ENCODE measurements at regions not wholly inside any gene's neighbourhood (a gene's known extent, or its start where the extent isn't known, plus 50 kb on each side); places are given as distances from the start of the nearest gene placed in this dataset.
"Not testable (repeated sequence)": the region's sequence is repeated elsewhere in the genome, so short reads cannot be mapped to it uniquely, and the experiment has no call there.

DNA sequence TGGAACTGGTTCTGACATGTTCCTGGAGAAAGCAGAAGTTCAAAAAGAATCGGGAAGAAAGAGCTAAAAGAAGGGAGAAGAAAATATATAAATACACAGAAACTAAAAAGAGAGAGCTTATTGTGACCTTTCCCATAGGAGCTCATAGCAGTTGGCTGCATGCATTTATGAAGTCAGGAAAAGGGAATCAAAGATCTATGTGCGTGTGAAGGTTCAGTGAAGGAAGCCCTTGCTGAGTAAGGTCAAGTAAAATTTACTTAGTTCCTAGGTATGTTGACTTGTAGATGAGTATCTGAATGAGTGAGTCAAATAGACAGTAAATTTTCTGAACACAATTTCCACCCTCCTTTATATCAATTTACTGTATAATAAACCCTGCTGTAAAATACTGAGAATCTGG is 632.5 kb downstream of the SLCO4C1 start:
- H3K9me3 ChIP-seq (ENCODE audit: insufficient read depth, low read length) = no peaks in the 10 kb centered on the region
- H3K4me3 ChIP-seq (ENCODE audit: insufficient read length, low read depth) = no peak overlapping the region
- DNase-seq (ENCODE audit: low read depth, low spot score) = no peak
- H3K4me1 ChIP-seq (ENCODE audit: insufficient read depth, insufficient read length) = no peaks in the 10 kb centered on the region
- no peaks in the 10 kb centered on the region for H3K36me3 ChIP-seq (ENCODE audit: insufficient read depth, insufficient read length, low read length)
- TF ChIP-seq YY1 (IDR thresholded peaks at IDR 0.05; ENCODE audit: insufficient read depth, insufficient read length) (no peak), SUZ12 (IDR thresholded peaks at IDR 0.05; ENCODE audit: extremely low read depth, insufficient read depth, insufficient read length) (no peak), ZNF274 (IDR thresholded peaks at IDR 0.05; ENCODE audit: low read depth, low read length) (no peak)
- H3K27me3 ChIP-seq (ENCODE audit: insufficient read depth, insufficient read length) = no peaks in the 10 kb centered on the region
- H3K9ac ChIP-seq (ENCODE audit: insufficient read length, low read depth) = no peak overlapping the region

DNA sequence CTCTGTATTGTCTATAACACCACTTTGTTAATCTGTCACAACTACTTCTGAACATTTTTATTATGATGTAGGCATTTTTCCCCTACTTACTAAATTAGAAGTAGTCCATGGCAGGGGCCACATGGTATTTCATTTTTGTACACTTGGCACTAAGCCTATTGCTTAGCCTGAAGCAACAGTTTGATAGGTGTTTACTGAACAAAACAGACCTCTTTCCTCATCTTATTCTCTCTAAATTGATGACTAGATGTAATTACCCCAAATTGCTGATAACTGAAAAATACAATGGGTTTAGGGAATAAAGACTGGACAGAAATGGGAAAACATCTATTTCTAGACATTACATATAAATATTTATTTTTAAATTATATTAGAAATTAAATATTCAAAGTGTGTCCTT is 633.8 kb downstream of the SLCO4C1 start:
- Histone ChIP-seq H3K27me3 (ENCODE audit: insufficient read depth, insufficient read length) (no peaks in the 10 kb centered on the region), H3K9ac (ENCODE audit: insufficient read length, low read depth) (no peak overlapping the region), H3K4me3 (ENCODE audit: insufficient read length, low read depth) (no peak overlapping the region), H3K36me3 (ENCODE audit: insufficient read depth, insufficient read length, low read length) (no peaks in the 10 kb centered on the region), H3K4me1 (ENCODE audit: insufficient read depth, insufficient read length) (no peaks in the 10 kb centered on the region), H3K9me3 (ENCODE audit: insufficient read depth, low read length) (no peaks in the 10 kb centered on the region)
- DNase-seq (ENCODE audit: low read depth, low spot score) = no peak
- TF ChIP-seq YY1 (IDR thresholded peaks at IDR 0.05; ENCODE audit: insufficient read depth, insufficient read length) (no peak), ZNF274 (IDR thresholded peaks at IDR 0.05; ENCODE audit: low read depth, low read length) (no peak)

DNA sequence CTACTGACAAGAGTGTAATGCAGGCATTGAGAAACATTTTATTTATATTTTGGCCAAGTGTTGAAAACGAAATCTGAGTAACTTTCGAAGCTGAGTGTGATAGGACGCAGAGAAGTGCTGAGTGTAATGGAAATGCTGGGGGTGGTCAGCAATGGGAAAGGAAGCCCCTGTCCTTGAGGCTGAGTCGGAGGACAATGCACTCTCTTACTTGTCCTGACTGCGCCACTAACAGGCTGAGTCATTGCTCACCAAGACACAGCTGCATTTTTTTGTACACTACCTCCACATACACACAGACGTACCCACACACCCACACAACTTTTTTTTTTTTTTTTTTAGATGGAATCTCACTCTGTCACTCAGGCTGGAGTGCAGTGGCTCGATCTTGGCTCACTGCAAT is 637.7 kb downstream of the SLCO4C1 start:
- Histone ChIP-seq H3K4me1 (ENCODE audit: insufficient read depth, insufficient read length) (no peaks in the 10 kb centered on the region), H3K9me3 (ENCODE audit: insufficient read depth, low read length) (no peaks in the 10 kb centered on the region), H3K36me3 (ENCODE audit: insufficient read depth, insufficient read length, low read length) (no peaks in the 10 kb centered on the region), H3K9ac (ENCODE audit: insufficient read length, low read depth) (no peak overlapping the region), H3K27me3 (ENCODE audit: insufficient read depth, insufficient read length) (no peaks in the 10 kb centered on the region), H3K4me3 (ENCODE audit: insufficient read length, low read depth) (no peak overlapping the region)
- no peak for DNase-seq (ENCODE audit: low read depth, low spot score)
- TF ChIP-seq SUZ12 (IDR thresholded peaks at IDR 0.05; ENCODE audit: extremely low read depth, insufficient read depth, insufficient read length) (no peak), ZNF274 (IDR thresholded peaks at IDR 0.05; ENCODE audit: low read depth, low read length) (no peak), YY1 (IDR thresholded peaks at IDR 0.05; ENCODE audit: insufficient read depth, insufficient read length) (no peak)

DNA sequence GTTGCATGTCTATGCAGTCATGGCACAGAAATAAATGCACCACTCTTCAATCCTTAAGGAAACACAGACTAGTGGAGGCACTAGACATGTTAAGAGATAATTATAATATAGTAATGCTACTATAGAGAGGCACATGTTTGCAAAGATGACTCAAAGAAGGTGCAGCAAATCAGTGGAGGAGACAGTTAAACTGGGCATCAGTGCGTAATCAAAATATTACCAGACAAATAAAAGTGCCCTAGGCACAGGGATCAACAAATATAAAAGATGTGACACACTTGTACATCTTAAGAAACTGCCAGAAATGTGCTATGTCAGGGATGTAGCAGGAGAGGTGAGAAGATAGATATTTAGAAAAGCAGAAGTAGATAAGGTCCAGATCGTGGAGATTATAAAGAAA is 642.1 kb downstream of the SLCO4C1 start:
- Histone ChIP-seq H3K4me3 (ENCODE audit: insufficient read length, low read depth) (no peak overlapping the region), H3K36me3 (ENCODE audit: insufficient read depth, insufficient read length, low read length) (no peaks in the 10 kb centered on the region), H3K9ac (ENCODE audit: insufficient read length, low read depth) (no peak overlapping the region), H3K4me1 (ENCODE audit: insufficient read depth, insufficient read length) (no peaks in the 10 kb centered on the region), H3K9me3 (ENCODE audit: insufficient read depth, low read length) (no peaks in the 10 kb centered on the region), H3K27me3 (ENCODE audit: insufficient read depth, insufficient read length) (no peaks in the 10 kb centered on the region)
- no peak for DNase-seq (ENCODE audit: low read depth, low spot score)
- no peak for TF ChIP-seq YY1 (IDR thresholded peaks at IDR 0.05; ENCODE audit: insufficient read depth, insufficient read length)
- no peak for TF ChIP-seq SUZ12 (IDR thresholded peaks at IDR 0.05; ENCODE audit: extremely low read depth, insufficient read depth, insufficient read length)
- no peak for TF ChIP-seq ZNF274 (IDR thresholded peaks at IDR 0.05; ENCODE audit: low read depth, low read length)

DNA sequence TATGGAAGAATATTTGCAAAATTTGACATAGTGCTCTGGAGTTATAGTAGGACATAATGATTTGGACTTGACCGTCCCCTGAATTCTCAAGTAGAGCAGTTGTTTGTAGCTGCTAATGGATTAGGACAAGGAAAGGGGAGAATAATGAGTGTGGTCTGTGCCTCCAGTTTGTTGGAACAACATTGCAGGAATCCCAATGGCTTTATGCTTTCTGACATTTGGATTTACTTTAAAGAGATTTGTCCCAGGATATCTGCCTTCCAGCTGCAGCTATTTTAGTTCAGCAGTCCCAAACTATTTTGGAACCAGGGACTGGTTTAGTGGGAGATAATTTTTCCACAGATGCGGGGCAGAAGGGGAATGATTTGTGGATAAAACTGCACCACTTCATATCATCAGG is 648.2 kb downstream of the SLCO4C1 start:
- no peaks in the 10 kb centered on the region for H3K4me1 ChIP-seq (ENCODE audit: insufficient read depth, insufficient read length)
- no peaks in the 10 kb centered on the region for H3K9me3 ChIP-seq (ENCODE audit: insufficient read depth, low read length)
- no peak overlapping the region for H3K4me3 ChIP-seq (ENCODE audit: insufficient read length, low read depth)
- TF ChIP-seq ZNF274 (IDR thresholded peaks at IDR 0.05; ENCODE audit: low read depth, low read length) (no peak), SUZ12 (IDR thresholded peaks at IDR 0.05; ENCODE audit: extremely low read depth, insufficient read depth, insufficient read length) (no peak), YY1 (IDR thresholded peaks at IDR 0.05; ENCODE audit: insufficient read depth, insufficient read length) (no peak)
- H3K27me3 ChIP-seq (ENCODE audit: insufficient read depth, insufficient read length) = no peaks in the 10 kb centered on the region
- no peaks in the 10 kb centered on the region for H3K36me3 ChIP-seq (ENCODE audit: insufficient read depth, insufficient read length, low read length)
- DNase-seq (ENCODE audit: low read depth, low spot score) = no peak
- no peak overlapping the region for H3K9ac ChIP-seq (ENCODE audit: insufficient read length, low read depth)

DNA sequence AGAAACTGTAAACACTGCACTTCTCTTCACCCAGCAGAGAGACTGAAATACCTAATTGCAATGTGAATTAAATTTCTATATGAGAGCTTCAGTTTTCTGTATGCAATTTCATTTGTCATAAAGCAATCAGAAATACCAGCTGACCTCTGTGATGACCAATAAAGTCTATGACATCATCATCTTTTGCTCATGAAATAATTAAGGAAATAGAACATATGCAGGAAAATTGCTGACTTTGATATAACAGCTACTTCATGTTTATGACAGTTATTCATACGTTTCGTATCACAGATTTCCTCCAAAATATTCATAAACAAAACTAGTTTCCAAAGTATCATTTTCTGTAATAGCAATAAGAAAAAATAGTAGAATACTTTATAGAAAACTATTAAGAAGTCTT is 652.3 kb downstream of the SLCO4C1 start:
- DNase-seq (ENCODE audit: low read depth, low spot score) = no peak
- TF ChIP-seq SUZ12 (IDR thresholded peaks at IDR 0.05; ENCODE audit: extremely low read depth, insufficient read depth, insufficient read length) (no peak), ZNF274 (IDR thresholded peaks at IDR 0.05; ENCODE audit: low read depth, low read length) (no peak), YY1 (IDR thresholded peaks at IDR 0.05; ENCODE audit: insufficient read depth, insufficient read length) (no peak)
- H3K27me3 ChIP-seq (ENCODE audit: insufficient read depth, insufficient read length) = no peaks in the 10 kb centered on the region

DNA sequence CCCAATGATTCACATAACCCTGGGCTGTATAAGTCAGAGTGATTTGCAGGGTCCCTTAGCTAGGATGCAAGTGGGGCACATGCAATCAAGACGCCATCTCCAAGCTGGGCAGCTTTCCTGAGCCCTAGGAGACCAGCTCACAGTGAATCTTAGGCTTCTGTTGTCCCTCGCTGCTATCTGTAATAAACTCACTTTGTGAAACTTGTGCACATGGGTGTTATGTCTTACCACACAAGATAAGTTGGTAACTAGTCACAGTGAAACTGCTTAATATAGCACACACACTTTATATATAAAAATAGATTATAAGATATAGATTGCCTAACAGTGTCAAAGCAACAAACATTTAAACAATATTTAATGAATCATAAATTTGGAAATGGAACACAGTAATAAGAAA is 658.5 kb downstream of the SLCO4C1 start:
- Histone ChIP-seq H3K36me3 (ENCODE audit: insufficient read depth, insufficient read length, low read length) (no peaks in the 10 kb centered on the region), H3K4me1 (ENCODE audit: insufficient read depth, insufficient read length) (no peaks in the 10 kb centered on the region), H3K9ac (ENCODE audit: insufficient read length, low read depth) (no peak overlapping the region), H3K27me3 (ENCODE audit: insufficient read depth, insufficient read length) (no peaks in the 10 kb centered on the region), H3K4me3 (ENCODE audit: insufficient read length, low read depth) (no peak overlapping the region), H3K9me3 (ENCODE audit: insufficient read depth, low read length) (peaks cover 2% of the 10 kb centered on the region; the same call in 1 of the 2 replicates)
- no peak for DNase-seq (ENCODE audit: low read depth, low spot score)
- TF ChIP-seq ZNF274 (IDR thresholded peaks at IDR 0.05; ENCODE audit: low read depth, low read length) (no peak), SUZ12 (IDR thresholded peaks at IDR 0.05; ENCODE audit: extremely low read depth, insufficient read depth, insufficient read length) (no peak), YY1 (IDR thresholded peaks at IDR 0.05; ENCODE audit: insufficient read depth, insufficient read length) (no peak)

More for the DNA sequence above, 652.3 kb downstream of the SLCO4C1 start:
- Histone ChIP-seq H3K9me3 (ENCODE audit: insufficient read depth, low read length) (no peaks in the 10 kb centered on the region), H3K4me1 (ENCODE audit: insufficient read depth, insufficient read length) (no peaks in the 10 kb centered on the region), H3K36me3 (ENCODE audit: insufficient read depth, insufficient read length, low read length) (no peaks in the 10 kb centered on the region), H3K4me3 (ENCODE audit: insufficient read length, low read depth) (no peak overlapping the region), H3K9ac (ENCODE audit: insufficient read length, low read depth) (no peak overlapping the region)

DNA sequence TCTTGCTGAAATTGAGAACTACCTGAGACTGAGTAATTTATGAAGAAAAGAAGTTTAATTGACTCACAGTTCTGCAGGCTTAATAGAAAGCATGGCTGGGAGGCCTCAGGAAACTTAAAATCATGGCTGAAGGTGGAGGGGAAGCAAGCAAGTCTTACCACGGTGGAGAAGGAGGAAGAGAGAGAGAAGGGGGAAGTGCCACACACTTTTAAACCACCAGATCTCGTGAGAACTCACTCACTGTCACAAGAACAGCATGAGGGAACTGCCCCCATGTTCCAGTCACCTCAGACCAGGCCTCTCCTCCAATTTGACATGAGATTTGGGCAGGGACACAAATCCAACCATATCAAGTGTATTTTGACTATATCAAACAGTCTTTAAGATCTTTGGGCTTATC is 668.3 kb downstream of the SLCO4C1 start:
- H3K4me1 ChIP-seq (ENCODE audit: insufficient read depth, insufficient read length); H3K36me3 ChIP-seq (ENCODE audit: insufficient read depth, insufficient read length, low read length); H3K4me3 ChIP-seq (ENCODE audit: insufficient read length, low read depth); H3K9ac ChIP-seq (ENCODE audit: insufficient read length, low read depth); DNase-seq (ENCODE audit: low read depth, low spot score); H3K9me3 ChIP-seq (ENCODE audit: insufficient read depth, low read length); H3K27me3 ChIP-seq (ENCODE audit: insufficient read depth, insufficient read length): not testable (repeated sequence)
